GM12878 (cell line): ENCODE measurements at regions not wholly inside any gene's neighbourhood (a gene's known extent, or its start where the extent isn't known, plus 50 kb on each side); places are given as distances from the start of the nearest gene placed in this dataset.

Experiments
- EP300 ChIP-seq, 2 experiments: fragments of 150-350 bp in 1 of 2; IDR thresholded peaks; 2 replicates each; pipeline ENCODE4 v1.6.1; 2011 to 2012; ENCODE audit warnings: low read depth in 2 of 2, low read length in 2 of 2, borderline replicate concordance in 1 of 2, improper control_type of control experiment in 1 of 2, inconsistent platforms in 1 of 2; ENCODE audit not compliant: control insufficient read depth in 1 of 2
- POLR2AphosphoS5 ChIP-seq: IDR thresholded peaks from 2 replicates; pipeline ENCODE4 v1.6.1; 2011; ENCODE audit warnings: mild to moderate bottlenecking, low read length, inconsistent platforms
- SMC3 ChIP-seq: IDR thresholded peaks from 2 replicates; pipeline ENCODE4 v1.6.1; 2011; ENCODE audit warnings: low read length, improper control_type of control experiment, borderline replicate concordance
- TAF1 ChIP-seq: IDR thresholded peaks from 2 replicates; pipeline ENCODE4 v1.6.1; 2011; ENCODE audit warnings: mild to moderate bottlenecking, low read depth, low read length, borderline replicate concordance

DNA sequence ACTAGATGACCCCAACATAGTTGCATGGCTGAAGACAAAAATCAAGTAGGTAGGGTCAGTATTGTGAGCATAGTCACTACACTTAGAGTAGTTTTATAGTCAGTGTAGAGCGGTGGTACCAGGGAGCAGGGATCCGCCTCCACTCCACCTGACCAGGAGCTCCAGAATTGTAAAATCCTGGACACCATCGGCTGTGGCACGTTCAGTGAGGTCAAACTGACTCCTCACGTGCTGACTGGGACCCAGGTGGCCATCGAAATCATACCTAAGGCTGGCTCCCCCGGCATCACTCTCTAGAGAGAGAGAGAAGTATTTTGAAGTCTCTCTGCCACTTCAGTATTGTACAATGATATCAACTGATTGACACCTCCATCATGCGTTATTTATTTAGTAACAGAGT lies 59.7 kb upstream of the TAMM41 start:
- TF ChIP-seq EP300 (IDR thresholded peaks at IDR 0.05; ENCODE audit: borderline replicate concordance in 1 of 2, control insufficient read depth in 1 of 2, low read depth in 2 of 2, low read length in 2 of 2) (no peak), POLR2AphosphoS5 (no peak), SMC3 (no peak), TAF1 (no peak)
